ENCODE measurements at regions not wholly inside any gene's neighbourhood (a gene's known extent, or its start where the extent isn't known, plus 50 kb on each side); places are given as distances from the start of the nearest gene placed in this dataset.

GRCh38 chr16:59144326-59144725, 410.2 kb upstream of the GOT2 start:
- H3K36me3 ChIP-seq, result no peaks in the 10 kb centered on the region
- WGBS, result 26% methylated on average over 1 of the region's 1 CpG

GRCh38 chr16:59126486-59126885, 392.4 kb upstream of the GOT2 start:
- Histone ChIP-seq H3K4me1 (no peaks in the 10 kb centered on the region), H3K27me3 (no peaks in the 10 kb centered on the region), H3K9me3 (no peaks in the 10 kb centered on the region), H3K4me3 (no peak overlapping the region), H3K27ac (no peak overlapping the region), H3K36me3 (no peaks in the 10 kb centered on the region)
- no peak for DNase-seq (ENCODE audit: low spot score in 2 of 2)
- 71% methylated on average over 1 of the region's 1 CpG for WGBS
- TF ChIP-seq POLR2AphosphoS5 (IDR thresholded peaks at IDR 0.05) (no peak), POLR2A (IDR thresholded peaks at IDR 0.05) (no peak), EP300 (IDR thresholded peaks at IDR 0.05) (no peak), CTCF (IDR thresholded peaks at IDR 0.05) (no peak)

More at GRCh38 chr16:59144326-59144725, 410.2 kb upstream of the GOT2 start:
- DNase-seq (ENCODE audit: low spot score in 2 of 2), result no peak
- H3K9me3 ChIP-seq, result no peaks in the 10 kb centered on the region
- no peak overlapping the region for H3K27ac ChIP-seq
- TF ChIP-seq POLR2A (IDR thresholded peaks at IDR 0.05) (no peak), POLR2AphosphoS5 (IDR thresholded peaks at IDR 0.05) (no peak), CTCF (IDR thresholded peaks at IDR 0.05) (no peak), EP300 (IDR thresholded peaks at IDR 0.05) (no peak)
- no peaks in the 10 kb centered on the region for H3K27me3 ChIP-seq
- no peaks in the 10 kb centered on the region for H3K4me1 ChIP-seq
- H3K4me3 ChIP-seq, result no peak overlapping the region

- 80% methylated on average over 2 of the region's 2 CpGs for WGBS
- H3K9me3 ChIP-seq, result no peaks in the 10 kb centered on the region
- H3K4me3 ChIP-seq, result no peak overlapping the region
- no peak for DNase-seq (ENCODE audit: low spot score in 2 of 2)
- H3K27ac ChIP-seq, result no peak overlapping the region
- H3K36me3 ChIP-seq, result no peaks in the 10 kb centered on the region
- H3K4me1 ChIP-seq, result no peaks in the 10 kb centered on the region
- TF ChIP-seq POLR2A (IDR thresholded peaks at IDR 0.05) (no peak), POLR2AphosphoS5 (IDR thresholded peaks at IDR 0.05) (no peak), EP300 (IDR thresholded peaks at IDR 0.05) (no peak), CTCF (IDR thresholded peaks at IDR 0.05) (no peak)
- H3K27me3 ChIP-seq, result no peaks in the 10 kb centered on the region
Measured at GRCh38 chr16:59124056-59124455, 389.9 kb upstream of the GOT2 start.

- Histone ChIP-seq H3K4me1 (no peaks in the 10 kb centered on the region), H3K4me3 (no peak overlapping the region), H3K36me3 (no peaks in the 10 kb centered on the region), H3K27me3 (no peaks in the 10 kb centered on the region), H3K9me3 (no peaks in the 10 kb centered on the region), H3K27ac (no peak overlapping the region)
- WGBS, result 88% methylated on average over 1 of the region's 1 CpG
- TF ChIP-seq POLR2AphosphoS5 (IDR thresholded peaks at IDR 0.05) (no peak), CTCF (IDR thresholded peaks at IDR 0.05) (no peak), POLR2A (IDR thresholded peaks at IDR 0.05) (no peak), EP300 (IDR thresholded peaks at IDR 0.05) (no peak)
- DNase-seq (ENCODE audit: low spot score in 2 of 2), result no peak
Measured at GRCh38 chr16:59123479-59123878, 389.4 kb upstream of the GOT2 start.

GRCh38 chr16:59122262-59122537, 388.1 kb upstream of the GOT2 start:
- Histone ChIP-seq H3K4me3 (no peak overlapping the region), H3K27me3 (no peaks in the 10 kb centered on the region), H3K4me1 (no peaks in the 10 kb centered on the region), H3K36me3 (no peaks in the 10 kb centered on the region), H3K27ac (no peak overlapping the region), H3K9me3 (no peaks in the 10 kb centered on the region)
- 31% methylated on average over 2 of the region's 2 CpGs for WGBS
- TF ChIP-seq EP300 (IDR thresholded peaks at IDR 0.05) (no peak), POLR2AphosphoS5 (IDR thresholded peaks at IDR 0.05) (no peak), CTCF (IDR thresholded peaks at IDR 0.05) (no peak), POLR2A (IDR thresholded peaks at IDR 0.05) (no peak)
- DNase-seq (ENCODE audit: low spot score in 2 of 2), result no peak
